Adipocyte (in vitro differentiated cells): ENCODE measurements at regions not wholly inside any gene's neighbourhood (a gene's known extent, or its start where the extent isn't known, plus 50 kb on each side); places are given as distances from the start of the nearest gene placed in this dataset.

Experiments
- DNase-seq: peaks from one replicate; pipeline ENCODE4 v3.0.0-alpha.2; 2015; ENCODE audit warnings: low read depth
- H3K27me3 ChIP-seq: replicated peaks from 2 replicates; pipeline ENCODE4 v1.7.0; 2013; ENCODE audit warnings: mild to moderate bottlenecking, low read length, moderate library complexity; ENCODE audit not compliant: control insufficient read depth, insufficient read depth
- H3K36me3 ChIP-seq: 2 replicates; pipeline ENCODE4 v1.7.0; 2013; ENCODE audit warnings: low read length, mild to moderate bottlenecking, moderate library complexity; ENCODE audit not compliant: control insufficient read depth, insufficient read depth, severe bottlenecking
- H3K4me1 ChIP-seq: 2 replicates; pipeline ENCODE4 v1.7.0; 2013; ENCODE audit warnings: mild to moderate bottlenecking, low read length, moderate library complexity; ENCODE audit not compliant: control insufficient read depth, insufficient read depth
- H3K4me3 ChIP-seq: 2 replicates; pipeline ENCODE4 v1.7.0; 2013; ENCODE audit warnings: mild to moderate bottlenecking, low read length, moderate library complexity
- H3K9ac ChIP-seq: 2 replicates; pipeline ENCODE4 v1.7.0; 2013; ENCODE audit warnings: mild to moderate bottlenecking, low read length, moderate library complexity
- H3K9me3 ChIP-seq: 2 replicates; pipeline ENCODE4 v1.7.0; 2013; ENCODE audit warnings: mild to moderate bottlenecking, low read length, moderate library complexity; ENCODE audit not compliant: control insufficient read depth

DNA sequence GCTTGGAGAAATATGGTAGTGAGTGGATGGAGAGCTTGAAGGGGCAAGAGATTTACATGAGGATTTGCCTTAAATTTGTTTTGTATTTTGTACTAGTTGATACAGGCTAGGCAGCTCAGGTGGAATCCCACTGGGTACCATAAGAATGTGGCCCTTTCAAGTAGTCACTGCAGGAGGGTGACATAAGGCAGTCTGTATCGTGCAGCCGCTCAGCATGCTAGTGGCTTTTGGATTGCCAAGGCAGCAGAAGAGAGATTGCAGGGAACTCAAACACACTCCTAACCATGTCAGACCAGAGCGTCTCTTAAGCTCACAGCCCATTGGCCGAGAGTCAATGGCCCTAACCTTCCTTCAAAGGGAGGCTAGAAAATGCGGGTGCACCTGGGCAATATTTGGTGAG is 420.0 kb downstream of the ADGRL2 start:
- no peaks in the 10 kb centered on the region for H3K9me3 ChIP-seq

DNA sequence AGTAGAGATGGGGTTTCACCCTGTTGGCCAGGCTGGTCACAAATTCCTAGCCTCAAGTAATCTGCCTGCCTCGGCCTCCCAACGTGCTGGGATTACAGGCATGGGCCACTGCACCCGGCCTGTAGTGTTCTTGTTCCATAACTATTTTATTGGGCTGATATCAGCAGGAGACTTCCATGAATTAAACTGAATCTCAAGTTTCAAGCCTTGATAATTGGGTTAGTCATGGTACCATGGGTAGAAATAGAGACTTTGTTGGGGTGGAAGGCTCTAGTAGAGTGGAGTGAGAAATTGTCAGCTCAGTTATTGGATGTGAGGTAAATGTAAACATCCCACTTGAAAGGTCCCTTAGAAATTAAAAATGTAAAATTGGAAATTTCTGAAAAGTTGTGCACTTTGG is 419.1 kb downstream of the ADGRL2 start:
- Histone ChIP-seq H3K36me3 (no peaks in the 10 kb centered on the region), H3K27me3 (no peaks in the 10 kb centered on the region), H3K9ac (no peak overlapping the region), H3K9me3 (no peaks in the 10 kb centered on the region), H3K4me3 (no peak overlapping the region), H3K4me1 (peaks cover 6% of the 10 kb centered on the region)
- no peak for DNase-seq

More for the DNA sequence above, 420.0 kb downstream of the ADGRL2 start:
- DNase-seq: no peak
- Histone ChIP-seq H3K4me3 (no peak overlapping the region), H3K9ac (no peak overlapping the region), H3K27me3 (no peaks in the 10 kb centered on the region), H3K4me1 (peaks cover 13% of the 10 kb centered on the region), H3K36me3 (no peaks in the 10 kb centered on the region)

DNA sequence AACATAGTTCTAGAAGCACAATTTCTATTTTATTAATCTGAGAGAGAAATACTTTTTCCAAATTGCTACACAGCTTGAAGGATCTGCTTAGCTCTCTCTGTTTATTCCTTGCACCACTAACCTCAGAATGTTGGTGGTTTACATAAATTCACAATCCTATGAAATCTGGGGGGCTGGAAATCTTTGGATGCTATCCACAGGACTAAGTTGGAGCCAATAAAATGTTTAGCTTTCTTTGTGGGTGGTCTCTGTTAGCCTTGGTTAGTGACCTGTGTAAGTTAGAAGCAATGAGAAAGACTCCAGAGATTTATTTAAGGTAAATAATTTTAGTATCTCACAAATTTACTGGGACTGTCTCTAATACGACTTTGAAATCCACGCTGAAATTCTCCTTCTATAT is 418.1 kb downstream of the ADGRL2 start:
- H3K27me3 ChIP-seq: no peaks in the 10 kb centered on the region
- no peaks in the 10 kb centered on the region for H3K9me3 ChIP-seq
- no peak overlapping the region for H3K4me3 ChIP-seq
- no peaks in the 10 kb centered on the region for H3K36me3 ChIP-seq
- no peak for DNase-seq
- peaks cover 4% of the 10 kb centered on the region for H3K4me1 ChIP-seq
- no peak overlapping the region for H3K9ac ChIP-seq

DNA sequence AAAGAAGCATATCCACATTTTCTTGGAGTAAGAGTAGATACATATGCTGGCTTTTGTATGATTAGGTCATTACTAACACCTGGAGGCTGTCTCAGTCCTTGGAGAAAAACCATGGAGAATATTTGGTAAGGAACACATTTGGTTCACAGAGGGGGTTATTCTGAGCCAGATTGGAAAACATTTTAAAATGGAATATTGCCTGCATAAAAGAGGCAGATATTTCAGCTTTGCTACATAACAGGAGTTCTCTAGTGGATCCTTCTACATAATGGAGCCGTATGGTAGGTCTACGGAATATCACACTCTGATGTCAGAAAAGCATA is 415.1 kb downstream of the ADGRL2 start:
- no peak for DNase-seq
- H3K4me3 ChIP-seq: no peak overlapping the region
- no peaks in the 10 kb centered on the region for H3K9me3 ChIP-seq
- H3K36me3 ChIP-seq: no peaks in the 10 kb centered on the region
- peaks cover 4% of the 10 kb centered on the region for H3K4me1 ChIP-seq
- H3K27me3 ChIP-seq: no peaks in the 10 kb centered on the region
- no peak overlapping the region for H3K9ac ChIP-seq

DNA sequence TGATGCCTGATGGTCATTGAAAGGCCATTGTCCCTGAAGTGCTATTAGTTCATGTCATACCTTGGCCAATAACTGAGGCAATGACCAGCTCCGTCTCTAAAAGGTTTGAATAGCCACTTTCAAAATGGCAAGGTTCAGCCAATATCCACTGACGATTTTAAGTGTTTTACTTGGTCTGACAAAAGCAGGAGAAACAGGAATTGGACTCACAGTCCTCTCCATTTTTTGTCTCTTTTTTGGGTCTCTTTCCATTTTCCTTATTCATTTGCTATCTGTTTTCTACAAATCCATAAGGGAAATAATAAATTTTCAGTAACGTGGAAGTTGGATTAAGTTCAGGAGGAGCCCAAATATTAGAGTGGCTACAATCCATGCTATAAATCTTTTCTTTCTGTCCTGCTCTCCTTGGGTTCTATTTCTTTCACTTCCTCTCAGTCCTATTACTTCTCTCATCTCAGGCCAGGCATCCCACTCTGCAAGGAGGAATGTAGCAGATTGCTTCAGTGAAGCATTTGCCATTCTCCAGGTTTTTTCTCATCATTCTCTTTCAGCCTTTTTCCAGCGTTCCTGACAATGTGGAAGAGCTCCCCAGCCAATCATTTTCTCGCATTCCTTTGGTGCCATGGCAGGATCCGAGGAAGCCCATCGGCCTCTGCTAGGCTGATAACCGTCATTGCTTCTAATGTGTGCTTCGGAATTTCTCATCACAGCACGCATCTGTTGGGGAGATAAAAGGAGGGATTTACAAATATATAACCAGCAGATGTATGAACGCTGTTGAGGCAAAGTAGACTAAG is 414.5 kb downstream of the ADGRL2 start:
- Histone ChIP-seq H3K9ac (no peak overlapping the region), H3K4me3 (no peak overlapping the region), H3K27me3 (no peaks in the 10 kb centered on the region), H3K36me3 (no peaks in the 10 kb centered on the region), H3K9me3 (no peaks in the 10 kb centered on the region), H3K4me1 (peaks cover 4% of the 10 kb centered on the region)
- no peak for DNase-seq

DNA sequence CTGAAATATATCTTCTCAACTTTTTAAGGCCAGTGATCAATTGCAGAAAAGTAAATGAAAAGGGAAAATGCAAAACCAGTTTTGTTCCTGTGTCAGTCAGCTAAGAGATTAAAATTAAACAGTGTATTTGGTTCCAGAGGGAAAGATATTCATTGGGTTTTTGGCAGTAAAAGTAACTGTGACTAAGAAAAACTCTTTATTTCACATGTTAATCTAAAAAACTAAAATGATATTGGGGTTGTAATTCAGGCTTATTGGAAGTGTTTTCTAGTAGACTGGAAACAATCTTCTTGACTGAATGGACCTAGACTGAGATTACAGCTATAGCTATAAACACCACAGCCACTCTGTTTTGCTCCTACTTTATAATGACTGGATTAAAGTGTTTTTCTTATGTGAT is 413.9 kb downstream of the ADGRL2 start:
- Histone ChIP-seq H3K9me3 (no peaks in the 10 kb centered on the region), H3K36me3 (no peaks in the 10 kb centered on the region), H3K4me3 (no peak overlapping the region), H3K9ac (no peak overlapping the region), H3K4me1 (peaks cover 4% of the 10 kb centered on the region), H3K27me3 (no peaks in the 10 kb centered on the region)
- DNase-seq: no peak

DNA sequence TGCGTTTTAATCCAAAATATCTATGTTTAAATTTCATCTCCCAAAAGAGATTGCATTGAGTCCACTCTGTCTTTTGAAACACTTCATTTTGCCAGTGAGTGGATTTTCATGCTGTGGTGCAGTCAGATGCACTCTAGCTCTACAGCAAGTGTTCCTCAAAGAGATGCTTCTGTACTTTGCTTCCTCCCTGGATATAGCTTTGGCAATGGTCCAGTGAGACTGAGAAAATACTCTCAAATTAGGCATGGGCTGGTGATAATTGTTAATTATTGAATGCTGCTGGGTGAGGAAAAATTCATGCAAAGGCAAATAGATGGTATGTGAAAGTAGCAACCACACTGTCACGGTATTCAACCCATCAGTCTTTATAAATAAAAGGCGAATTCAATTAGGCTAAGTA is 396.9 kb downstream of the ADGRL2 start:
- DNase-seq: no peak
- Histone ChIP-seq H3K9me3 (no peaks in the 10 kb centered on the region), H3K4me1 (peaks cover 12% of the 10 kb centered on the region), H3K4me3 (no peak overlapping the region), H3K27me3 (no peaks in the 10 kb centered on the region), H3K9ac (no peak overlapping the region), H3K36me3 (no peaks in the 10 kb centered on the region)

DNA sequence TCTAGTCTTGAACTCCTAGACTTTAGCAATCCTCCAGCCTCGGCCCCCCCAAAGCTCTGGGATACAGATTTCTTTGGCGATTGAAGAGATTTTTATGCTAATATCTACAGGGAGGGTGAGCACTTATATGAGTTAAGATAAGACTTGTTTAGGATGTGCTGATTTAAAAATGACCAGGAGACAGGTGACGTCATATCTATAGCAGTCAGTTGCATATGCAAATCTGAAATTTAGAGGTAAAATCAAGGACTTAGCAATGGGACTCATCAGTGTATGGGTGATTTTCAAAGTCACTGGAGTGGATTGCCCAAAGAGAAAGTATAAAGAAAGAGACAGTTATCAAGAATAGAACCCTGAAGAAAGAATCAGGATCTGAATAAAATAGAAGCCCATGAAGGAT is 394.5 kb downstream of the ADGRL2 start:
- Histone ChIP-seq H3K4me3 (no peak overlapping the region), H3K4me1 (peaks cover 12% of the 10 kb centered on the region), H3K36me3 (no peaks in the 10 kb centered on the region), H3K9ac (no peak overlapping the region), H3K9me3 (no peaks in the 10 kb centered on the region), H3K27me3 (no peaks in the 10 kb centered on the region)
- no peak for DNase-seq

DNA sequence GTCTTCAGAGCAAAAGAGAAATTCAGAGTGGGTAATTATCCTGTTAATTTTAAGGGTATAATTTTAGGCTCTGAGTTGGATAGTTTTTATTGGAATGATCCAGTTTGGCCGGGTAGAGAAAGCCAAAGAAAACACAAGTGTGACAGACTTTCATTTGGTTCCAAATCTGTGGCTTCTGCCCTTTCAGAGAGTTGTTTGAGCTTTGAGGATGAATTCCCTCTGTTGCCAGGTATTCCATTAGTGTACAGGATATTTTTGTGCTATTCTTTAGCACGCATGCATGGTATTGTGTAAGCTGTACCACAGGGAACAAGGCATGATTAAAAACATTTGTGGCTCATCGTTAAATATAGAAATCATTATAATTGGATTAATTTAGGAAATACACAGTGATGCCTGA is 384.4 kb downstream of the ADGRL2 start:
- H3K4me3 ChIP-seq: no peak overlapping the region
- H3K36me3 ChIP-seq: no peaks in the 10 kb centered on the region
- H3K9me3 ChIP-seq: no peaks in the 10 kb centered on the region
- H3K27me3 ChIP-seq: no peaks in the 10 kb centered on the region
- H3K9ac ChIP-seq: no peak overlapping the region
- peak; percentile 65 for DNase-seq
- H3K4me1 ChIP-seq: peaks cover 10% of the 10 kb centered on the region

DNA sequence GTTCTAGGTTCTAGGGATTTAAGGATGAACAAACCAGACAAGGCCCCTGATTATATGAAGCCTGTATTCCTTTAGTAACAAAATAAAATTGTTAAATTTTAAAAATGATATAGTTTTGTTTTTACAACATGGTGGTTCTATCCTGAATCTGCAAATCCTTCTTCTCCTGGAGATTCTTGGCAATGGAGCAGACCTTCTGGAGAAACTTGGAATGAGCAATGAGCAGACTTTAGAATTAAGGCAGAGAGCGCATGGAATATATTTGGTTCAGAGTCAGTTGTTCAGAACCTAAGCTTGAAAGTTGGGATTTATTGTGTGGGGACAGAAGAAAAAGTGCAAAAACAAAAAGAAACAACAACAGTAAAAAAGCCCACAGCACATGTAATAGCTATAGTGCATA is 381.1 kb downstream of the ADGRL2 start:
- DNase-seq: no peak
- Histone ChIP-seq H3K9ac (no peak overlapping the region), H3K4me1 (peaks cover 17% of the 10 kb centered on the region), H3K4me3 (no peak overlapping the region), H3K36me3 (no peaks in the 10 kb centered on the region), H3K27me3 (no peaks in the 10 kb centered on the region), H3K9me3 (no peaks in the 10 kb centered on the region)

DNA sequence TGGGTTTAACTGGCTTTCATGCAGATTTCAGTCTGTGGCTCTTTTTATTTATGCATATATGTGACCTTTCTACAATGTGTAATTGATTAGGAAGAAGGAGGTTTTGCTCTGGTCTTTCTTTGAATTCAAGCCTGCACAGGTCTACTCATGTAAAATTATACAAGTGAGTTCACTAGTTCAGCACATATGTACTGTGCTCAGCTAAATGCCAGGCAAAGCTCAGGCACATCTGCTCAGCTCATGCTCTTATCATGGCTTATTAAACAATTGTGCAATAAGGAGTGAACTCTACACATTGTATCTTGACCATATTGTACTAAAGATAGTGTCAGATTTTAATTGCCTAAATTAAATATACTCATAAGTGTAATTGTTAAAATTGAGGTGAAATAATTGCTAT is 378.4 kb downstream of the ADGRL2 start:
- no peak overlapping the region for H3K4me3 ChIP-seq
- H3K9me3 ChIP-seq: no peaks in the 10 kb centered on the region
- no peak overlapping the region for H3K9ac ChIP-seq
- H3K36me3 ChIP-seq: no peaks in the 10 kb centered on the region
- H3K4me1 ChIP-seq: peaks cover 7% of the 10 kb centered on the region
- peak; percentile 33 for DNase-seq
- H3K27me3 ChIP-seq: no peaks in the 10 kb centered on the region

DNA sequence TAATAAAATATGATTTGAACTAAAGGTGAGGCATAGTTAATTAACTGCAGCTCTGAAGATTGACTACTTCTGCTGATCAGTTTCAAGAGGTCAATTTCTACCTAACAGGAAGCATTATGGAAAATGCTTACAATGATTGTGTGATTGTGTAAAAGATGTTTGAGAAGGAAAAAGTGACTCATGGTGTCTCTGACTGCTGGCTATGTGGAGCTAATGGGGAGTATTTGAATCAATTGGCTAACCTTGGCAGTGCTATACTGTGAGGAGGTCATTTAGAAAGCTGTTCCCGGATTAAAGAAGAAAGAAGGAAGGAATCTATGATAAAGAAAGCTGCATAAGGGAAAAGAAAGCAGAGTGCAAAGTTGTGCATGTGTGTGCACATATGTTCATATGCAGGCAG is 376.5 kb downstream of the ADGRL2 start:
- Histone ChIP-seq H3K27me3 (no peaks in the 10 kb centered on the region), H3K4me1 (peaks cover 7% of the 10 kb centered on the region), H3K9ac (no peak overlapping the region), H3K9me3 (no peaks in the 10 kb centered on the region), H3K36me3 (no peaks in the 10 kb centered on the region), H3K4me3 (no peak overlapping the region)
- DNase-seq: peak; percentile 71
